ENCODE measurements at regions not wholly inside any gene's neighbourhood (a gene's known extent, or its start where the extent isn't known, plus 50 kb on each side); places are given as distances from the start of the nearest gene placed in this dataset.

GRCh38 chr13:33745370-33746324, 72.3 kb upstream of the RFC3 start:
- DNase-seq (ENCODE audit: low read depth in 2 of 2), result no peak

GRCh38 chr13:33746867-33747266, 71.1 kb upstream of the RFC3 start:
- DNase-seq (ENCODE audit: low read depth in 2 of 2), result no peak

- DNase-seq (ENCODE audit: low read depth in 2 of 2), result no peak
Observed at GRCh38 chr13:33751151-33751550, 66.8 kb upstream of the RFC3 start.

GRCh38 chr13:33752094-33752493, 65.9 kb upstream of the RFC3 start:
- no peak for DNase-seq (ENCODE audit: low read depth in 2 of 2)

GRCh38 chr13:33752597-33752996, 65.4 kb upstream of the RFC3 start:
- no peak for DNase-seq (ENCODE audit: low read depth in 2 of 2)

- DNase-seq (ENCODE audit: low read depth in 2 of 2), result no peak
Observed at GRCh38 chr13:33756929-33757328, 61.0 kb upstream of the RFC3 start.

GRCh38 chr13:33757713-33758112, 60.2 kb upstream of the RFC3 start:
- DNase-seq (ENCODE audit: low read depth in 2 of 2), result no peak

- DNase-seq (ENCODE audit: low read depth in 2 of 2), result no peak
Observed at GRCh38 chr13:33758113-33758512, 59.8 kb upstream of the RFC3 start.

GRCh38 chr13:33761740-33762139, 56.2 kb upstream of the RFC3 start:
- no peak for DNase-seq (ENCODE audit: low read depth in 2 of 2)

GRCh38 chr13:33763021-33763420, 54.9 kb upstream of the RFC3 start:
- DNase-seq (ENCODE audit: low read depth in 2 of 2), result no peak

GRCh38 chr13:33764716-33765115, 53.2 kb upstream of the RFC3 start:
- DNase-seq (ENCODE audit: low read depth in 2 of 2), result no peak

GRCh38 chr13:33766329-33767123, 51.4 kb upstream of the RFC3 start:
- DNase-seq (ENCODE audit: low read depth in 2 of 2), result no peak

GRCh38 chr13:33767140-33767539, 50.8 kb upstream of the RFC3 start:
- DNase-seq (ENCODE audit: low read depth in 2 of 2), result no peak
